ENCODE measurements at regions not wholly inside any gene's neighbourhood (a gene's known extent, or its start where the extent isn't known, plus 50 kb on each side); places are given as distances from the start of the nearest gene placed in this dataset.

GRCh38 chr4:114423582-114423981, 175.0 kb upstream of the UGT8 start:
- Histone ChIP-seq H3K9me2 (ENCODE audit: insufficient read depth, low read length) (no peaks in the 10 kb centered on the region), H3K79me2 (replicated peaks; ENCODE audit: insufficient read depth, low read length) (no peaks in the 10 kb centered on the region), H3K27me3 (ENCODE audit: insufficient read depth, low read depth, low read length) (no peaks in the 10 kb centered on the region), H3K4me2 (ENCODE audit: low read length) (no peak overlapping the region), H3K4me3 (ENCODE audit: low read length) (no peak overlapping the region), H3K9me3 (ENCODE audit: low read length) (no peaks in the 10 kb centered on the region), H3F3A (ENCODE audit: insufficient read depth, low read length, poor library complexity, severe bottlenecking) (no peaks in the 10 kb centered on the region), H3K9ac (ENCODE audit: low read length) (no peak overlapping the region), H4K20me1 (ENCODE audit: insufficient read depth) (no peaks in the 10 kb centered on the region), H3K36me3 (ENCODE audit: insufficient read depth, low read length) (no peaks in the 10 kb centered on the region), H3K27ac (ENCODE audit: low read length) (no peak overlapping the region), H2AFZ (ENCODE audit: low read depth, low read length) (no peak overlapping the region)
- TF ChIP-seq EZH2 (IDR thresholded peaks at IDR 0.05; ENCODE audit: borderline replicate concordance, insufficient read depth, low read length, poor library complexity, severe bottlenecking) (no peak), RAD21 (conservative IDR thresholded peaks at IDR 0.05) (no peak), EP300 (conservative IDR thresholded peaks at IDR 0.05; ENCODE audit: poor library complexity, severe bottlenecking) (no peak)

- H3K79me2 ChIP-seq (replicated peaks; ENCODE audit: insufficient read depth, low read length) = no peaks in the 10 kb centered on the region
- no peak overlapping the region for H3K27ac ChIP-seq (ENCODE audit: low read length)
- no peaks in the 10 kb centered on the region for H3K9me2 ChIP-seq (ENCODE audit: insufficient read depth, low read length)
- no peak overlapping the region for H3K4me3 ChIP-seq (ENCODE audit: low read length)
- H3K4me2 ChIP-seq (ENCODE audit: low read length) = no peak overlapping the region
- H3K27me3 ChIP-seq (ENCODE audit: insufficient read depth, low read depth, low read length) = no peaks in the 10 kb centered on the region
- H3K9ac ChIP-seq (ENCODE audit: low read length) = no peak overlapping the region
- H3K36me3 ChIP-seq (ENCODE audit: insufficient read depth, low read length) = no peaks in the 10 kb centered on the region
- H3K9me3 ChIP-seq (ENCODE audit: low read length) = no peaks in the 10 kb centered on the region
- H2AFZ ChIP-seq (ENCODE audit: low read depth, low read length) = no peak overlapping the region
- H4K20me1 ChIP-seq (ENCODE audit: insufficient read depth) = no peaks in the 10 kb centered on the region
- H3F3A ChIP-seq (ENCODE audit: insufficient read depth, low read length, poor library complexity, severe bottlenecking) = no peaks in the 10 kb centered on the region
- no peak for TF ChIP-seq REST (IDR thresholded peaks at IDR 0.05; ENCODE audit: borderline replicate concordance)
- TF ChIP-seq RAD21 (conservative IDR thresholded peaks at IDR 0.05) = no peak
Measured at GRCh38 chr4:114435116-114435515, 163.5 kb upstream of the UGT8 start.

GRCh38 chr4:114442856-114443255, 155.8 kb upstream of the UGT8 start:
- Histone ChIP-seq H3K36me3 (ENCODE audit: insufficient read depth, low read length) (no peaks in the 10 kb centered on the region), H3F3A (ENCODE audit: insufficient read depth, low read length, poor library complexity, severe bottlenecking) (no peaks in the 10 kb centered on the region), H3K9ac (ENCODE audit: low read length) (no peak overlapping the region), H3K4me2 (ENCODE audit: low read length) (no peak overlapping the region), H3K9me3 (ENCODE audit: low read length) (no peaks in the 10 kb centered on the region), H3K27me3 (ENCODE audit: insufficient read depth, low read depth, low read length) (no peaks in the 10 kb centered on the region), H3K4me3 (ENCODE audit: low read length) (no peak overlapping the region), H3K79me2 (replicated peaks; ENCODE audit: insufficient read depth, low read length) (no peaks in the 10 kb centered on the region), H3K9me2 (ENCODE audit: insufficient read depth, low read length) (no peaks in the 10 kb centered on the region), H4K20me1 (ENCODE audit: insufficient read depth) (no peaks in the 10 kb centered on the region), H3K27ac (ENCODE audit: low read length) (no peak overlapping the region), H2AFZ (ENCODE audit: low read depth, low read length) (no peak overlapping the region)
- TF ChIP-seq EP300 (conservative IDR thresholded peaks at IDR 0.05; ENCODE audit: poor library complexity, severe bottlenecking) = no peak
- no peak for TF ChIP-seq EZH2 (IDR thresholded peaks at IDR 0.05; ENCODE audit: borderline replicate concordance, insufficient read depth, low read length, poor library complexity, severe bottlenecking)
- TF ChIP-seq CTCF (IDR thresholded peaks at IDR 0.05; ENCODE audit: poor library complexity, severe bottlenecking) = no peak
- no peak for TF ChIP-seq POLR2AphosphoS5 (IDR thresholded peaks at IDR 0.05)
- TF ChIP-seq TAF1 (IDR thresholded peaks at IDR 0.05; ENCODE audit: low read depth) = no peak
- TF ChIP-seq RAD21 (conservative IDR thresholded peaks at IDR 0.05) = no peak
- no peak for TF ChIP-seq SMC3 (conservative IDR thresholded peaks at IDR 0.05; ENCODE audit: poor library complexity)
- TF ChIP-seq REST (IDR thresholded peaks at IDR 0.05; ENCODE audit: borderline replicate concordance) = no peak
- no peak for TF ChIP-seq MXI1 (conservative IDR thresholded peaks at IDR 0.05; ENCODE audit: poor library complexity, severe bottlenecking)
